ENCODE measurements at regions not wholly inside any gene's neighbourhood (a gene's known extent, or its start where the extent isn't known, plus 50 kb on each side); places are given as distances from the start of the nearest gene placed in this dataset.

DNA sequence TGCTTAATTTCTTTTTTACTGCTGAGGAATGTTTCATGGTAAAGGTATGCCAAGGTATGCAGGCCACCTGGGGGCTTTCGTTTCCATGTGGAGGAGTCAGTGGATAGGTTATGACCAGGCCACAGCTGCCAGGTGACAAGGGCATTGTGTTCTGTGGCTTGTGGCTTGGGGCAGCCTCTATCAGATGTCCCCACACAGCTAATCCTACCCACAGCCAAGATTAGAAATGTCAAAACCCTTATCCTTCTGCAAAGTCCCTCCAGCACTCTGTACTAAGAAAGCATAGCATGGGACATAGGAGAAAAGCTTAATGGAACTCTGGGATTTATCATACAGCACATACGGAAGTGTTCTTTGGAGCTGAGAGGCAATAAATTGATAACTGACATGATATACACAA is 171.2 kb upstream of the S1PR3 start:
- Histone ChIP-seq H3K9ac (ENCODE audit: extremely low read depth, insufficient read length, low read length) (no peak overlapping the region), H3K56ac (ENCODE audit: insufficient read length, low read depth, low read length) (no peak overlapping the region), H3K4ac (ENCODE audit: low read depth, low read length) (no peak overlapping the region), H2BK120ac (ENCODE audit: low read depth, low read length, poor library complexity, severe bottlenecking) (no peak overlapping the region), H3K4me2 (ENCODE audit: insufficient read depth, insufficient read length, low read length) (no peak overlapping the region), H4K5ac (ENCODE audit: insufficient read length, low read depth, low read length) (no peak overlapping the region), H3K27me3 (ENCODE audit: insufficient read depth, low read length) (no peaks in the 10 kb centered on the region), H3K23me2 (ENCODE audit: insufficient read length, low read depth, low read length, poor library complexity, severe bottlenecking) (no peaks in the 10 kb centered on the region), H3K14ac (ENCODE audit: insufficient read depth, low read length) (no peak overlapping the region), H4K91ac (ENCODE audit: insufficient read length, low read depth, low read length) (no peak overlapping the region), H3K18ac (ENCODE audit: insufficient read length, low read depth, low read length) (no peak overlapping the region), H2BK12ac (ENCODE audit: insufficient read length, low read depth, low read length) (no peak overlapping the region), H3K79me1 (ENCODE audit: insufficient read depth, low read depth, low read length, poor library complexity, severe bottlenecking) (no peaks in the 10 kb centered on the region), H2BK15ac (ENCODE audit: low read depth, low read length) (no peak overlapping the region), H2BK20ac (ENCODE audit: low read depth, low read length, poor library complexity, severe bottlenecking) (no peak overlapping the region), H3K4me1 (ENCODE audit: insufficient read depth, low read length) (peaks cover 2% of the 10 kb centered on the region; the same call in 1 of the 2 replicates), H2BK5ac (ENCODE audit: insufficient read length, low read length) (no peak overlapping the region), H4K20me1 (ENCODE audit: control insufficient read depth, insufficient read depth, insufficient read length) (no peaks in the 10 kb centered on the region), H3T11ph (ENCODE audit: low read length) (no peak overlapping the region), H2AFZ (ENCODE audit: low read length) (no peak overlapping the region), H3K23ac (ENCODE audit: insufficient read length, low read depth, low read length) (no peak overlapping the region), H3K9me3 (ENCODE audit: control insufficient read depth, low read depth, low read length) (no peaks in the 10 kb centered on the region), H3K79me2 (ENCODE audit: insufficient read depth, low read length) (no peaks in the 10 kb centered on the region), H4K8ac (replicated peaks; ENCODE audit: insufficient read length, low read depth, low read length) (no peak overlapping the region), H2AK5ac (ENCODE audit: insufficient read length, low read length) (no peak overlapping the region), H3K27ac (ENCODE audit: insufficient read length, low read depth, low read length) (no peak overlapping the region)
- no peak overlapping the region for H3K4me3 Mint-ChIP-seq
- no CpG with 5 or more reads among the region's 2 CpGs for WGBS (ENCODE audit: extremely low coverage, insufficient read length, low lambda C conversion rate)
- TF ChIP-seq, protein P1, sequence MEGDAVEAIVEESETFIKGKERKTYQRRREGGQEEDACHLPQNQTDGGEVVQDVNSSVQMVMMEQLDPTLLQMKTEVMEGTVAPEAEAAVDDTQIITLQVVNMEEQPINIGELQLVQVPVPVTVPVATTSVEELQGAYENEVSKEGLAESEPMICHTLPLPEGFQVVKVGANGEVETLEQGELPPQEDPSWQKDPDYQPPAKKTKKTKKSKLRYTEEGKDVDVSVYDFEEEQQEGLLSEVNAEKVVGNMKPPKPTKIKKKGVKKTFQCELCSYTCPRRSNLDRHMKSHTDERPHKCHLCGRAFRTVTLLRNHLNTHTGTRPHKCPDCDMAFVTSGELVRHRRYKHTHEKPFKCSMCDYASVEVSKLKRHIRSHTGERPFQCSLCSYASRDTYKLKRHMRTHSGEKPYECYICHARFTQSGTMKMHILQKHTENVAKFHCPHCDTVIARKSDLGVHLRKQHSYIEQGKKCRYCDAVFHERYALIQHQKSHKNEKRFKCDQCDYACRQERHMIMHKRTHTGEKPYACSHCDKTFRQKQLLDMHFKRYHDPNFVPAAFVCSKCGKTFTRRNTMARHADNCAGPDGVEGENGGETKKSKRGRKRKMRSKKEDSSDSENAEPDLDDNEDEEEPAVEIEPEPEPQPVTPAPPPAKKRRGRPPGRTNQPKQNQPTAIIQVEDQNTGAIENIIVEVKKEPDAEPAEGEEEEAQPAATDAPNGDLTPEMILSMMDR (conservative IDR thresholded peaks at IDR 0.05) = no peak
- peak overlapping the region in 1 of 3 experiments; percentile 62; a peak in 1 of 7 replicates for H3K27ac Mint-ChIP-seq
- DNase-seq = no peak
- H3K36me3 Mint-ChIP-seq (ENCODE audit: insufficient read depth in 1 of 3, low read depth in 3 of 3) = peaks cover 0 to 1% (median 0%) of the 10 kb centered on the region in 3 experiments; a peak in 3 of 7 replicates
- peaks cover 2% of the 10 kb centered on the region; the same call in 1 of the 2 replicates for H3K27me3 Mint-ChIP-seq (ENCODE audit: low read depth)
- peaks cover 25 to 26% of the 10 kb centered on the region in 2 experiments for H3K4me1 Mint-ChIP-seq
- peaks cover 4 to 11% of the 10 kb centered on the region in 2 experiments; a peak in 2 of 5 replicates for H3K9me3 Mint-ChIP-seq

Measured in H9 (cell line).